AG09319 (cell line): ENCODE measurements at regions not wholly inside any gene's neighbourhood (a gene's known extent, or its start where the extent isn't known, plus 50 kb on each side); places are given as distances from the start of the nearest gene placed in this dataset.

Source experiments
- DNase-seq: peaks from one replicate; pipeline ENCODE4 v3.0.0-alpha.2; 2010; ENCODE audit warnings: low read depth; ENCODE audit errors: extremely low read depth
- TF ChIP-seq, protein P1 (sequence below): IDR thresholded peaks from 2 replicates; pipeline ENCODE4 v1.5.1; 2011; ENCODE audit warnings: low read depth, mild to moderate bottlenecking, inconsistent platforms, low read length, moderate library complexity

DNA sequence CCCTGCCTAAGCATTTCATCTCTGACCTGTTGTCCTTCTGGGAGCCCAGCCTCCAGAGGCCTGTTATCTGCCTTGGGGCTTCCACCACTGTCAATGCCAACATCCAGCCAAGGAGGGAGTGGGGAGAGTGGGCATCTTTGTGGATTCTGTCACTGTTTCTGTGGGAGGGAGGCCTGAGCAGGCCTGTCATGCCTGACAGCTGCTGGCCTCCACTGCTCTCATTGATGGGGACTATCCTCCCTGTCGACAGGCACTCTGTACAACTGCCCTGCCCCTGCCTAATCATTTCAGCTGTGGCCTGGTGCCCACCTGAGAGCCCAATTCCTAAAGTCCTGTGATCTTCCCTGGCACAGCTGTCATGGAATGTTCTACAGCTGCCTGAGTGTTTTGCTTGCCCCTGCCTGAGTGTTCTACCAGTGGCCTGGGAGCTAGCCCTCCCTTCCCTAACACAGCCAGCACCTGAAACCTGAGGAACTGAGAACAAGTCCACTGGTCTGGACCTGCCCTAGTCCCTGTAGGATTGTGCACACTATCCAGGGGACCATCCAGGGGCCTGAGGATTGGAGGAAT lies 145.3 kb downstream of the FAM83B start:
- DNase-seq = no peak
- TF ChIP-seq, protein P1, sequence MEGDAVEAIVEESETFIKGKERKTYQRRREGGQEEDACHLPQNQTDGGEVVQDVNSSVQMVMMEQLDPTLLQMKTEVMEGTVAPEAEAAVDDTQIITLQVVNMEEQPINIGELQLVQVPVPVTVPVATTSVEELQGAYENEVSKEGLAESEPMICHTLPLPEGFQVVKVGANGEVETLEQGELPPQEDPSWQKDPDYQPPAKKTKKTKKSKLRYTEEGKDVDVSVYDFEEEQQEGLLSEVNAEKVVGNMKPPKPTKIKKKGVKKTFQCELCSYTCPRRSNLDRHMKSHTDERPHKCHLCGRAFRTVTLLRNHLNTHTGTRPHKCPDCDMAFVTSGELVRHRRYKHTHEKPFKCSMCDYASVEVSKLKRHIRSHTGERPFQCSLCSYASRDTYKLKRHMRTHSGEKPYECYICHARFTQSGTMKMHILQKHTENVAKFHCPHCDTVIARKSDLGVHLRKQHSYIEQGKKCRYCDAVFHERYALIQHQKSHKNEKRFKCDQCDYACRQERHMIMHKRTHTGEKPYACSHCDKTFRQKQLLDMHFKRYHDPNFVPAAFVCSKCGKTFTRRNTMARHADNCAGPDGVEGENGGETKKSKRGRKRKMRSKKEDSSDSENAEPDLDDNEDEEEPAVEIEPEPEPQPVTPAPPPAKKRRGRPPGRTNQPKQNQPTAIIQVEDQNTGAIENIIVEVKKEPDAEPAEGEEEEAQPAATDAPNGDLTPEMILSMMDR = no peak

DNA sequence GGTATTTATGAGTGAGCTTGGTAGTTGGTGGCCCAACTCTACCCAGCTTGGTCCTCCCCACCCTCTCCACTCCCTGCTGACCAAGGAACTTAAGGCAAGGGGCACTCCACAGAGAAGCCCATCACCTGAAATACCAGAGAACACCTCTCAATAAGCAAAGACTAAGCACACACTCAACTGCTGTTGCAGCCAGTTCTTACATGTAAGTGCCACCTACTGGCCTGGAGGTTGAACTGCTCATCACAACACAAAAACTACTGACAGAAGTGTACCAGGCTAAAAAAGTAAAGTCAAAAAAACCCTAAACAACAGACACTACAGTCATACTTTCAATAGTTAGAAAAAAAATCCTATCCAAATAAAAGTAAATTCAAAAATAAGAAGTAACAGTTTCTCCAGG lies 146.2 kb downstream of the FAM83B start:
- no peak for DNase-seq
- TF ChIP-seq, protein P1 = peak; percentile 17

DNA sequence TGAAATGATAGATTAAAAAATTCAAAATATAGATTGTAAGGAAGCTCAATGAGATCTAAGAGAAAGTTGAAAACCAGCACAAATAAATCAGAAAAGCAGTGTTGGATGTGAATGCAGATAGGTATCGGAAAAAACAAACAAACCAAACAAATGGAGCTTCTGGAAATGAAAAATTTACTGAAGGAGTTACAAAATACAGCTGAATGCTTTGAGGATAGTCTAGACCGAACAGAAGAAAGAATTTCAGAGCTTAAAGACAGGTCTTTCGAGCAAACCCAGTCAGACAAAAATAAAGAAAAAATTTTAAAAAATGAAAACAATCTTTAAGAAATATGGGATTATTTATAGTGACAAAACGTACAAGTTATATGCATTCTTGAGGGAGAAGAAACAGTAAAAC lies 146.7 kb downstream of the FAM83B start:
- DNase-seq = no peak
- TF ChIP-seq, protein P1 = no peak

DNA sequence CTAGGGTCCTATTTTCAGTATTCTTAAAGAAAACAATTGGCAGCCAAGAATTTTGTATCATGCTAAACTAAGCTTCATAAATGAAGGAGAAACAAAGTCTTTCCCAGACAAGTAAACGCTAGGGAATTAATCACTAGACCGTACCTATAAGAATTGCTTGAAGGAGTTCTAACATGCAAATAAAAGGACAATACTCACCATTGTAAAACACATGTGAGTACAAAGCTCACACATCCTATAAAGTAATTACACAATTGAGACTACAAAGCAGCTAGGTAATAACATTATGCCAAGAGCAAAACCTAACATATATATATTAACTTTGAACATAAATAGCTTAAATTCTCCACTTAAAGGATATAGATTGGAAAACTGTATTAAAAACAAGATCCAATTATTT lies 147.4 kb downstream of the FAM83B start:
- TF ChIP-seq, protein P1 = no peak
- DNase-seq = no peak

DNA sequence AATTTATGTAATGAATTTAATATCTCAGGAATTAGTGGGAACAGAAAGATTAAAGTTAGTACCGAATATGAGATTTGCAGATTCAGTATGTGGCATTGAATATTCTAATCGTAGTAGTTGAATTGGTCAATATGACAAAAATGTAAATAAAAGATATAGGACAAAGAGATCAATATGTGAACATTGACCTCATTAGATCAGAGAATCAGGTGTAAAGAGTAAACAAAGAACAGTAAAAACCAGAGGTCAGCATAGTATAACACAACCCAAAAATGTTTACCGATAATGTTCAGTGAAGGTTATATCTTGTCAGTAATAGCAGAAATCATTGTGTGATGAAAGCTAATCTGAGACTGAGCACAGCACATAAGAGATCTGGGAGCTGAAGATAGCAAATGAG lies 152.0 kb downstream of the FAM83B start:
- TF ChIP-seq, protein P1 = no peak
- no peak for DNase-seq

DNA sequence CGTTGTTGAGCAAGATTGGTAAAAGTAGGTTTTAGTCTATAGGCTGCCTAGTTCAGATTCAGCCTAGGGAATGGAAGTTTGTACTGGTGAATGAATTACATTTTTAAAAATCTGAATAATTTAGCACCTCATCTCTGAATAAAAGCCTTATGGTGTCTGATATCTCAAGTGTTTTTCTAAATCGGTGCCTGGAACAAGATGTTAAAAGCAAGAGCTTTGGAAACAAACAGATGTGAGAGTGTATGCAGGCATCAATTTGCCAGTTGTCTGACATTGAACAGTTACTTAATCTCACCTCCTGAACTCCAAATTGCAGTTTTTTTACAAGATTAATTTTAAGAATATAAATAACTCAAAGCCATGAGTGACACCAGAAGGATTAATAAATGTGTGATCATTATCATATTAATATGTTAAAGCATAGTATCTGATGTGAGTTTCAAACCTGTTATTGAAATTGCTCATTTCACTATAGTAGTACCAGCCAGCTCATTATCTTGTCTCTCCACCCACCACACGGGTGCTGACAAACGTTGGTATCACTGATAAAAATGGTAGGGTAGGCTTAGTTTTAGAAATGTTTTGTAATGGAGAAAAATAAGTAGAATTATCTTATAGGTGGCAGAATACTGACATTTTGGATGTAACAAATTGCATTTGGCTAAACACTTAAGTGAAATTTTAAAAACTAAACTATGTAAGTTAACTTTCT lies 157.3 kb downstream of the FAM83B start:
- TF ChIP-seq, protein P1 = no peak

DNA sequence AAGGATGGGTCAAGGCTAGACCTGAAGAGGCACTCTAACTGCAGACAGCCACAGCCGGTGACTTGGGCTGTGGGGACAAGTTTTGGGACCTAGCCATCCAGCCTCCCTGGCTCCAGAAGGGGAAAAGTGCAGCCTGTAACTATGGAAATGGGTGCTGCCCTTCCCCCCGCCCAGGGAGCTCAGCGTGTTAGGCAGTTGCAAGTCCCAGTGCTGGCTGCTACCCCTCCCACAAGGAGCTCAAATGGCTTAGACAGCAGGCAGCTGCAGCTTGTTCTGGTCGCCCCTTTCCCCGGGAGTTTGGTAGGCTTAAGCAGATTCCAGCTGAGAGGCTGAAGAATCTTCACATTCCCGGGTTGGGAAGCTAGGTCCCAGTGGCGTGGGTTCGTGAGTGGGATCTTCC lies 162.6 kb downstream of the FAM83B start:
- TF ChIP-seq, protein P1 = no peak

More for the DNA sequence above, 157.3 kb downstream of the FAM83B start:
- no peak for DNase-seq

More for the DNA sequence above, 162.6 kb downstream of the FAM83B start:
- DNase-seq = no peak
